ENCODE measurements at regions not wholly inside any gene's neighbourhood (a gene's known extent, or its start where the extent isn't known, plus 50 kb on each side); places are given as distances from the start of the nearest gene placed in this dataset.

DNA sequence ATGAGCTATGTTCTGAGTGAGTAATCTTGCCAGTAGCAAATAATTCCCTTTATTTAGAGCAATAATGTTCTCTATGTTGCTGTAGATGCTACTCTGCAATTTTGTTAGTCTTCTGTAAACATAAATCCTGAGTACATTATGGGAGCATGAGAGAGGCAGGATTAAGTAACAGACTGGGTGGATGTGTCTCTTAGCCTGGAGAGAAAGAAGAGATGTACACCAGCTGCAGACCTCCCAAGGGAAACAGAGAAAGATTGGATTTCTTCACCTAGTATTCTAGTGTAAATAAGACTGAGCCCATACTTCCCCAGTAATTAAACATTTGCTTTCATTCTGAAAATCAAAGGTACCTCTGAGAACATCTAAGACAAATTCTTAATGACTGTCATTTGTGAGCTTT is 564.0 kb downstream of the TRHDE start:
- ChIA-PET POLR2A (no interaction called here), CTCF (no interaction called here)
- no peak for ATAC-seq (ENCODE audit: low read depth)
- Histone ChIP-seq H3K4me2 (replicated peaks; ENCODE audit: low read depth, low read length, poor library complexity, severe bottlenecking) (no peak overlapping the region), H4K20me1 (ENCODE audit: control insufficient read depth, insufficient read depth, low read length, poor library complexity, severe bottlenecking) (no peaks in the 10 kb centered on the region), H3K4me3 (ENCODE audit: control extremely low read depth in 1 of 5, extremely low read depth in 1 of 5, insufficient read depth in 1 of 5, low read depth in 2 of 5, low read length in 4 of 5) (no peak overlapping the region), H2AFZ (ENCODE audit: insufficient read depth, low read depth, low read length, poor library complexity, severe bottlenecking) (no peak overlapping the region), H3K27ac (ENCODE audit: low read length in 2 of 2) (no peak overlapping the region), H3K36me3 (replicated peaks in 1 of 2; ENCODE audit: control extremely low read depth in 1 of 2, control insufficient read depth in 1 of 2, extremely low read depth in 1 of 2, insufficient read depth in 2 of 2, low read length in 1 of 2) (no peaks in the 10 kb centered on the region), H3K79me2 (ENCODE audit: control insufficient read depth, insufficient read depth, low read length) (no peaks in the 10 kb centered on the region), H3K9me3 (ENCODE audit: control extremely low read depth in 1 of 3, control insufficient read depth in 2 of 3, insufficient read depth in 1 of 3, low read length in 2 of 3) (peaks cover 0 to 18% (median 0%) of the 10 kb centered on the region in 3 donors), H3K9ac (ENCODE audit: low read length) (no peak overlapping the region), H3K4me1 (ENCODE audit: control insufficient read depth in 2 of 2, insufficient read depth in 2 of 2, low read length in 2 of 2) (no peaks in the 10 kb centered on the region), H3K27me3 (replicated peaks in 1 of 4; ENCODE audit: control extremely low read depth in 1 of 4, control insufficient read depth in 3 of 4, insufficient read depth in 4 of 4, low read length in 3 of 4) (no peaks in the 10 kb centered on the region)
- no peak overlapping the region for H3K27ac Mint-ChIP-seq
- H3K27me3 Mint-ChIP-seq = no peaks in the 10 kb centered on the region
- no peak overlapping the region for H3K4me3 Mint-ChIP-seq
- H3K4me1 Mint-ChIP-seq = no peaks in the 10 kb centered on the region
- no peaks in the 10 kb centered on the region for H3K9me3 Mint-ChIP-seq (ENCODE audit: insufficient read depth)
- no peak for DNase-seq
- intact Hi-C loops (cut with micrococcal nuclease) = no loop called here
- TF ChIP-seq, protein P1, sequence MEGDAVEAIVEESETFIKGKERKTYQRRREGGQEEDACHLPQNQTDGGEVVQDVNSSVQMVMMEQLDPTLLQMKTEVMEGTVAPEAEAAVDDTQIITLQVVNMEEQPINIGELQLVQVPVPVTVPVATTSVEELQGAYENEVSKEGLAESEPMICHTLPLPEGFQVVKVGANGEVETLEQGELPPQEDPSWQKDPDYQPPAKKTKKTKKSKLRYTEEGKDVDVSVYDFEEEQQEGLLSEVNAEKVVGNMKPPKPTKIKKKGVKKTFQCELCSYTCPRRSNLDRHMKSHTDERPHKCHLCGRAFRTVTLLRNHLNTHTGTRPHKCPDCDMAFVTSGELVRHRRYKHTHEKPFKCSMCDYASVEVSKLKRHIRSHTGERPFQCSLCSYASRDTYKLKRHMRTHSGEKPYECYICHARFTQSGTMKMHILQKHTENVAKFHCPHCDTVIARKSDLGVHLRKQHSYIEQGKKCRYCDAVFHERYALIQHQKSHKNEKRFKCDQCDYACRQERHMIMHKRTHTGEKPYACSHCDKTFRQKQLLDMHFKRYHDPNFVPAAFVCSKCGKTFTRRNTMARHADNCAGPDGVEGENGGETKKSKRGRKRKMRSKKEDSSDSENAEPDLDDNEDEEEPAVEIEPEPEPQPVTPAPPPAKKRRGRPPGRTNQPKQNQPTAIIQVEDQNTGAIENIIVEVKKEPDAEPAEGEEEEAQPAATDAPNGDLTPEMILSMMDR (IDR thresholded peaks at IDR 0.05) = no peak

DNA sequence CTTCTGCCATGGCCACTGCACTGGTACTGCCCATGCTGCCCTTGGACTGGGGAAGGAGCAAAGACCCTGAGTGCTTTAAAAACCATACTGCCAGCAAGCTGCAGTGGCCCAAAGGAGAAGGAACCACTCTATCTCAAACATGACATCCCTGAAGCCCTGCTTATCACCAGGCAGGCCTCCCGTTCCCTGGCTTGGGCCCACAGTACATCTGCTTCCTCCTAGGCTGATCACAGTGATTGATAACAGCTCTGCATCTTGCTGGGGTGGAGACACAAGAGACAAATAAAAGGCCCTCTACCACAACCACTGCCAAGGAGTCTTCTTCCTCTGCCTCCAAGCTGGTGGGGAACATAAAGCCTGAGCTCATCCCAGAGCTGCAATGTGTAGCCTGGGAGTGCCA is 567.5 kb downstream of the TRHDE start:
- H3K27me3 Mint-ChIP-seq = no peaks in the 10 kb centered on the region
- CTCF ChIA-PET = no interaction called here
- DNase-seq = no peak

More for the DNA sequence above, 567.5 kb downstream of the TRHDE start:
- Histone ChIP-seq H3K36me3 (replicated peaks in 1 of 2; ENCODE audit: control extremely low read depth in 1 of 2, control insufficient read depth in 1 of 2, extremely low read depth in 1 of 2, insufficient read depth in 2 of 2, low read length in 1 of 2) (no peaks in the 10 kb centered on the region), H2AFZ (ENCODE audit: insufficient read depth, low read depth, low read length, poor library complexity, severe bottlenecking) (no peak overlapping the region), H4K20me1 (ENCODE audit: control insufficient read depth, insufficient read depth, low read length, poor library complexity, severe bottlenecking) (no peaks in the 10 kb centered on the region), H3K4me3 (ENCODE audit: control extremely low read depth in 1 of 5, extremely low read depth in 1 of 5, insufficient read depth in 1 of 5, low read depth in 2 of 5, low read length in 4 of 5) (no peak overlapping the region), H3K27ac (ENCODE audit: low read length in 2 of 2) (no peak overlapping the region), H3K9me3 (ENCODE audit: control extremely low read depth in 1 of 3, control insufficient read depth in 2 of 3, insufficient read depth in 1 of 3, low read length in 2 of 3) (peaks cover 0 to 18% (median 0%) of the 10 kb centered on the region in 3 donors), H3K27me3 (replicated peaks in 1 of 4; ENCODE audit: control extremely low read depth in 1 of 4, control insufficient read depth in 3 of 4, insufficient read depth in 4 of 4, low read length in 3 of 4) (no peaks in the 10 kb centered on the region), H3K79me2 (ENCODE audit: control insufficient read depth, insufficient read depth, low read length) (no peaks in the 10 kb centered on the region), H3K4me2 (replicated peaks; ENCODE audit: low read depth, low read length, poor library complexity, severe bottlenecking) (no peak overlapping the region), H3K9ac (ENCODE audit: low read length) (no peak overlapping the region), H3K4me1 (ENCODE audit: control insufficient read depth in 2 of 2, insufficient read depth in 2 of 2, low read length in 2 of 2) (no peaks in the 10 kb centered on the region)
- Mint-ChIP-seq H3K4me3 (no peak overlapping the region), H3K4me1 (no peaks in the 10 kb centered on the region), H3K9me3 (ENCODE audit: insufficient read depth) (peaks cover 2% of the 10 kb centered on the region), H3K27ac (no peak overlapping the region)
- TF ChIP-seq, protein P1 (IDR thresholded peaks at IDR 0.05) = no peak
- TF ChIP-seq EZH2 (IDR thresholded peaks at IDR 0.05; ENCODE audit: borderline replicate concordance, insufficient read depth, low read depth, low read length, poor library complexity, severe bottlenecking) = no peak
- no peak for ATAC-seq (ENCODE audit: low read depth)
- intact Hi-C loops (cut with micrococcal nuclease) = no loop called here
- WGBS (ENCODE audit: insufficient coverage) = 36% methylated on average over 1 of the region's 1 CpG
- POLR2A ChIA-PET = no interaction called here

Data from B cell (primary cell).